ENCODE measurements at regions not wholly inside any gene's neighbourhood (a gene's known extent, or its start where the extent isn't known, plus 50 kb on each side); places are given as distances from the start of the nearest gene placed in this dataset.
"Not testable (repeated sequence)": the region's sequence is repeated elsewhere in the genome, so short reads cannot be mapped to it uniquely, and the experiment has no call there.

DNA sequence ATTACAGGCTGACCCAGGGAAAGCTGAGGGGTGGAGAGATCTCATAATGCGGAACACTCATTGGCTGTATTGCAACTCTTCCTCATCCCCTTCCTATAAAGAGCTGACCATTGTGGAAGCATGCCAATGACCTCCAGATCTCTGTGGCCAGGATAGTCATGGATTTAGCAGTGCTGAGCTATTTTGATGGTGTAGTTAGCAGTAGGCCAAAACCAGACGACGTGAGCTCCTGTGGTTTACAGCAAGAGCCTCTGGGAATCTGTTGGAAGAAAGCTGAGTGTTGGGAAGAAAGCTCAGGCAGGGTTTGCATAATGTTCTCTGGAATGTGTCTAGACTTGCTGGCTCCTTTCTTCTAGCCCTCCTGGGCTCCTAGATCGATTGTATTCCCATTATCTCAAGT, 187.5 kb upstream of the GPC6 start:
- Histone ChIP-seq H3K4me2 (no peak overlapping the region), H3K4me3 (no peak overlapping the region), H3K4me1 (replicated peaks; ENCODE audit: insufficient read depth) (no peaks in the 10 kb centered on the region), H4K20me1 (ENCODE audit: insufficient read depth) (no peaks in the 10 kb centered on the region), H3K27ac (no peak overlapping the region), H3K27me3 (ENCODE audit: insufficient read depth, low read depth) (no peaks in the 10 kb centered on the region), H3F3A (ENCODE audit: insufficient read depth, low read depth) (no peaks in the 10 kb centered on the region), H3K9me2 (ENCODE audit: insufficient read depth) (no peaks in the 10 kb centered on the region), H3K9me3 (ENCODE audit: insufficient read depth, low read depth) (no peaks in the 10 kb centered on the region), H3K36me3 (ENCODE audit: low read depth) (no peaks in the 10 kb centered on the region), H2AFZ (no peak overlapping the region), H3K79me2 (ENCODE audit: low read depth) (no peaks in the 10 kb centered on the region)
- TF ChIP-seq CTCF (conservative IDR thresholded peaks at IDR 0.05) (no peak), EZH2 (IDR thresholded peaks at IDR 0.05; ENCODE audit: low read depth) (no peak)
- ChIA-PET POLR2A (ENCODE audit: unreplicated experiment) (no interaction called here), CTCF (no interaction called here)
- no peak for DNase-seq
- BruUV-seq (replicated peaks) = no TSS peak
- intact Hi-C loops (cut with micrococcal nuclease; ENCODE audit: unreplicated experiment) = no loop called here

DNA sequence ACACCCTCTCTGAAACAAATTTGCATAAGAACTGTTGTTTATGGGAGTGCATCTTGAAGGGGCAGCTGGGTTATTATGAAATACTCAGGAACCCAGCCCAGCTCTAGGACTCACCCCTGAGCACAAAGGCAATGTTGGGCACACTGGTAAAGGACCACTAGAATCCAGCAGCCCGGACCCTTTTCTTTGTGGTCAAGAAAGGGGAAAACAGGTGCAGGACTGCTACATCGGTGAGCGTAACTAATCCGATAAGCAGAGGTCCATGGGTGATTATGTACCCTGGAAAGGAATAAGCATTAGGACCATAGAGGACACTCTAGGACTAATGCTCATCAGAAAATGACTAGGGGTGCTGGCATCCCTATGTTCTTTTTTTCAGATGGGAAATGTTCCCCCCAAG, 185.0 kb upstream of the GPC6 start:
- intact Hi-C loops (cut with micrococcal nuclease; ENCODE audit: unreplicated experiment) = loop anchor here (10.0 kb wide), 1 partner anchor 923 kb away; no protein-coding TSS in a partner anchor
- H3F3A ChIP-seq (ENCODE audit: insufficient read depth, low read depth); BruUV-seq (replicated peaks); H4K20me1 ChIP-seq (ENCODE audit: insufficient read depth); H3K27me3 ChIP-seq (ENCODE audit: insufficient read depth, low read depth); POLR2A ChIA-PET (ENCODE audit: unreplicated experiment); H3K4me1 ChIP-seq (replicated peaks; ENCODE audit: insufficient read depth); DNase-seq; CTCF ChIA-PET; H3K79me2 ChIP-seq (ENCODE audit: low read depth); H3K27ac ChIP-seq; H2AFZ ChIP-seq; H3K4me3 ChIP-seq; H3K36me3 ChIP-seq (ENCODE audit: low read depth); H3K9me2 ChIP-seq (ENCODE audit: insufficient read depth); H3K4me2 ChIP-seq; H3K9me3 ChIP-seq (ENCODE audit: insufficient read depth, low read depth): not testable (repeated sequence)

- POLR2A ChIA-PET (ENCODE audit: unreplicated experiment) = no interaction called here
- H3K79me2 ChIP-seq (ENCODE audit: low read depth) = no peaks in the 10 kb centered on the region
- CTCF ChIA-PET = no interaction called here
- no peak overlapping the region for H3K27ac ChIP-seq
- intact Hi-C loops (cut with micrococcal nuclease; ENCODE audit: unreplicated experiment) = loop anchor here (10.0 kb wide), 1 partner anchor 919 kb away; no protein-coding TSS in a partner anchor
- no peak overlapping the region for H3K4me2 ChIP-seq
- no peaks in the 10 kb centered on the region for H3K27me3 ChIP-seq (ENCODE audit: insufficient read depth, low read depth)
- no peaks in the 10 kb centered on the region for H4K20me1 ChIP-seq (ENCODE audit: insufficient read depth)
- TF ChIP-seq CTCF (conservative IDR thresholded peaks at IDR 0.05) (no peak), EZH2 (IDR thresholded peaks at IDR 0.05; ENCODE audit: low read depth) (no peak)
- DNase-seq = no peak
- BruUV-seq (replicated peaks) = no TSS peak
- no peak overlapping the region for H3K4me3 ChIP-seq
- H3K36me3 ChIP-seq (ENCODE audit: low read depth) = no peaks in the 10 kb centered on the region
- H3K9me3 ChIP-seq (ENCODE audit: insufficient read depth, low read depth) = no peaks in the 10 kb centered on the region
- no peak overlapping the region for H2AFZ ChIP-seq
- H3K9me2 ChIP-seq (ENCODE audit: insufficient read depth) = no peaks in the 10 kb centered on the region
- no peaks in the 10 kb centered on the region for H3K4me1 ChIP-seq (replicated peaks; ENCODE audit: insufficient read depth)
- no peaks in the 10 kb centered on the region for H3F3A ChIP-seq (ENCODE audit: insufficient read depth, low read depth)
Observed at GRCh38 chr13:93045836-93046235, 180.8 kb upstream of the GPC6 start.

DNA sequence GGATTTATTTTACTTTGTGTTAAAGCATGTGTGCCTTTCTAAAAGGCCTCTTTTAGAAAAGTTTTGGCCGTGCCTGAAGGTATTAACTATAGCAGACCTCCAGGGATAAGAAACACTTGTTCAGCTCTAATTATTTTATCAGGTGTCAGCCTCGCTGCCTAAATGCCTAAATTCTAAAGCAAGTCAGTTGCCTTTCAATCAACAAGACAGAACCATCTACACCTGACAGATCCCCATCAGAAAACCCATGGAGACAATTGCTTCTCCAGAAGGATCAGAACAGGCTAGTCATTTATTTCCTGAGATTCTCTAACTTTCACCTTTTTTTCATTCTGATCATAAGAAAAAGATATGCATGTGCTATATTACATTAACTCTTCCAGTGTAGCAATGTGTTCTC, 171.4 kb upstream of the GPC6 start:
- no peaks in the 10 kb centered on the region for H3K9me2 ChIP-seq (ENCODE audit: insufficient read depth)
- no peaks in the 10 kb centered on the region for H3K9me3 ChIP-seq (ENCODE audit: insufficient read depth, low read depth)
- H3K27me3 ChIP-seq (ENCODE audit: insufficient read depth, low read depth) = no peaks in the 10 kb centered on the region
- no peaks in the 10 kb centered on the region for H3K36me3 ChIP-seq (ENCODE audit: low read depth)
- H2AFZ ChIP-seq = no peak overlapping the region
- H4K20me1 ChIP-seq (ENCODE audit: insufficient read depth) = no peaks in the 10 kb centered on the region
- intact Hi-C loops (cut with micrococcal nuclease; ENCODE audit: unreplicated experiment) = no loop called here
- no peaks in the 10 kb centered on the region for H3K79me2 ChIP-seq (ENCODE audit: low read depth)
- DNase-seq = no peak
- H3K4me2 ChIP-seq = no peak overlapping the region
- H3K4me3 ChIP-seq = no peak overlapping the region
- H3K27ac ChIP-seq = no peak overlapping the region
- ChIA-PET CTCF (no interaction called here), POLR2A (ENCODE audit: unreplicated experiment) (no interaction called here)
- H3F3A ChIP-seq (ENCODE audit: insufficient read depth, low read depth) = no peaks in the 10 kb centered on the region
- no peaks in the 10 kb centered on the region for H3K4me1 ChIP-seq (replicated peaks; ENCODE audit: insufficient read depth)
- TF ChIP-seq CTCF (conservative IDR thresholded peaks at IDR 0.05) (no peak), EZH2 (IDR thresholded peaks at IDR 0.05; ENCODE audit: low read depth) (no peak)
- BruUV-seq (replicated peaks) = no TSS peak
